GM19463 (cell line): ENCODE measurements at regions not wholly inside any gene's neighbourhood (a gene's known extent, or its start where the extent isn't known, plus 50 kb on each side); places are given as distances from the start of the nearest gene placed in this dataset.
"Not testable (repeated sequence)": the region's sequence is repeated elsewhere in the genome, so short reads cannot be mapped to it uniquely, and the experiment has no call there.

Experiments
- ATAC-seq: cut with Tn5 transposase; IDR thresholded peaks from one replicate; pipeline ENCODE4 v1.9.1; 2021; ENCODE audit warnings: mild to moderate bottlenecking, moderate library complexity; ENCODE audit not compliant: unreplicated experiment

DNA sequence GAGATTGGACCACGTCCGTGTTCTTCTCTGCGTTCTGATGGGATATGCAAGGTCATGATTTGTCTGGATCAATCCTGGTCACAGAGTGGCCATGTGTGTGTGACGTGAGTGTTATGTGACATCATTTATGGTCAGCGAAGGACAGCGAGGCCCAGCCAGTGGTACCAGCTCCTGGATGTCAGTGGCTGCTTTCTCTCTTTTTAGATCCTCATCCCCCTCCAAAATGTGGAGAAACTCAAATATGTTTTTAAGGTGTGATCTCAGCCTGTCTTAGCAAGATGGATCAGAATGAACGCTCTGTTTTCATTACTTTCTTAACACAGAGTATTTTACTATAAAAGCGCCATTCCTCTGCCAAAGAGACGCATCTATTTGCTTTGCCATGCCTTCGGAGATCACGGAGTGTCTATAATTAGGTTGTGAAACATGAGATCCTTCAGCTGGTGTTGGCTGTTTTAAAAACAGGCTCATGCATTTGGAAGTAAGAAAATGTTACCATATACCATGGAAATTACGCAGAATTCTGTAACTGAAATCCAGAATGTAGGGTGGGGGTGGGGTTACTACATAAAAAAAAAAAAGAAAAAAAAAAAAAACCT, 245.5 kb upstream of the TCERG1L start:
- no peak for ATAC-seq

- ATAC-seq, result not testable (repeated sequence)
These were observed 246.4 kb upstream of the TCERG1L start for GRCh38 chr10:131557956-131558355.

GRCh38 chr10:131559450-131559911, 248.0 kb upstream of the TCERG1L start:
- ATAC-seq, result no peak

DNA sequence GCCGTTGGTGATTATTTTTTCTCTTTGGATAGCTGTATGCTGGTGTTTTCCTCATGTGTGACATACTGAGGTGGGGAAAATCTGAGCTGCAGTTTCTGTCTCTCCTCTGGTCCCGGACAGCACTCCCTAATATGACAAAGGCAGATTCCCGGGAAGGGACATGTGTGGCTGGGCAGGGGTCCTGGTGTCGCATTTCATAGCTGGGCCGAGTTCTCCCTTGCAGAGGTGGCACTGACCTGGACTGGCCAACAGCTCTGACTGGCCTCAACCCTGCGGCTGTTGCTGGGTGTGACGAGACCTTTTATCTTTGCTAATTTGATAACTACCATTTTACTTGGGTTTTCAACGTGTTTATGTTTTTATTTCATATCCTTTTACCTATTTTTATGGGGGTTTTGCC, 248.6 kb upstream of the TCERG1L start:
- no peak for ATAC-seq

- no peak for ATAC-seq
These were observed 249.3 kb upstream of the TCERG1L start for GRCh38 chr10:131560706-131561355.

GRCh38 chr10:131561897-131562296, 250.4 kb upstream of the TCERG1L start:
- no peak for ATAC-seq

DNA sequence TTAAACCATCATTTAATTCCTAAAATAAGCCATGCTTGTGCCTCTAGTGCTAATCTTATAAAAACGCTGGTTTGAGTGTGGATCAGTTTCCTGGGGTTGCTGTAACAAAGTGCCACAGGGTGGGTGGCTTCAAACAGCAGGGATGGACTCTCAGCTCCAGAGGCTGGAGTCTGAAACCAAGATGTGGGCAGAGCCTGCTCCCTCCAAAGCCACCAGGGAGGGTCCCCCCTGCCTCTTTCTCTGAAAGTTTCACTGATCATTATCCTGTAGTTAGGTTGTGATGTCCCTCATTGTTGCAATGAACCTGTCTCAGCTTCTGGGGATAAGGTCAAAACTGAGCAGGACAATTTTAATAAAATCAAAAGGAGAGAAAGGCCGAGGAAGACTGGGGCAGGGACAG, 251.9 kb upstream of the TCERG1L start:
- ATAC-seq, result no peak

GRCh38 chr10:131567279-131568162, 256.0 kb upstream of the TCERG1L start:
- no peak for ATAC-seq

DNA sequence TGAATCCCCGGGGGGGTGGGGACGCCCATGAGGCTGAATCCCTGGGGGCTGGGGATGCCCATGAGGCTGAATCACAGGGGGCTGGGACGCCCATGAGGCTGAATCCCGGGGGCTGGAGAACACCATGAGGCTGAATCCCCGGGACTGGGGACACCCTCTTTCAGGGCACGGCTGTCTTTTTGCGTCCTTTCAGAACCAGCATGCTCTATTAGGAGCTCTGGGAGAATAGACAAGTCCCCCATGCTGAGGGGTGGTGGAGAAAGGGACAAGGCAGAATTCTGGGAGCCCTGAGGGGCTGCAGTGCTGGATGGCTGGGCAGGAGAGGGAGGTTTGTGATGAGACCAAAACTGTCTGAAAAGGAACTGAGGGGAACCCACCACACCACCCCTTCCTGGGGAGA, 257.3 kb upstream of the TCERG1L start:
- no peak for ATAC-seq

GRCh38 chr10:131569851-131570715, 258.6 kb upstream of the TCERG1L start:
- ATAC-seq, result no peak

GRCh38 chr10:131570716-131571307, 259.3 kb upstream of the TCERG1L start:
- no peak for ATAC-seq

- no peak for ATAC-seq
These were observed 259.8 kb upstream of the TCERG1L start for GRCh38 chr10:131571346-131571745.

DNA sequence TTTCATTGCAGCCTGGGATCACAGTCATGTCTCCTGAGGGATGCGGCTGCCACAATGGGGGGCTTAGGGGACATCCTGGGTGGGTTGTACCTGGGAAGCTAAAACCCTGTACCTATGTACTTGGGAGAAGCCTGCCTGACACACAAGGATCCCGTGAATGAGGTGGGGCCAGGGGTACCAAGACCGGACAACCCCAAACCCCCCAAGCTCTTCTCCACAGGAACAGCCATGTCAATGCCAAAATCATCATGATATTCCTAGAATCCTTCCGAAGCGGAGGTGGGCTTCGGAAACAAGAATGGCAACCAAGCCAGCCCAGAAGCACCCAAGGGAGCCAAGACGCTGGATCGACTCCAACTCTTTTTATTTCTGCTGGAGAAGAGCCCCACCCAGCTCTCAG, 260.3 kb upstream of the TCERG1L start:
- ATAC-seq, result no peak

DNA sequence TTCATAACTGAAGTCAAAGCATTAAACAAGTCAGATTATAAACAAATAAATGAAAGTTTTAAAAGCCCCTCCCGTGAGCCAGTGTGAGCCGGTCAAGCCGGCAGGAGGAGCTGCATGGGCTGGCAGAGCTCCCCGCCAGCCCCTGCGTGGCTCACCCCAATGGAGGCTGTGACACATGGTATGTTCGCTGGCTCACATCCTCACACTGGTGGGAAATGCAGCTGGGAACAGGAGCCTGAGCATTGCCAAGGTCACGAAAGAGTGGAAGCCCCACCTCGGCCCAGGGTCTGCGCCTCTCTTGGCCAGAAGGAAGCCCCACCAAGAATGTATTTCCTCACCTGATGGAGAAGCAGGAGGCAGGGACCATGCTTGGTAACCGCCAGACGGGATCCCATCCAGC, 261.7 kb upstream of the TCERG1L start:
- ATAC-seq, result no peak

GRCh38 chr10:131573707-131574106, 262.2 kb upstream of the TCERG1L start:
- no peak for ATAC-seq

DNA sequence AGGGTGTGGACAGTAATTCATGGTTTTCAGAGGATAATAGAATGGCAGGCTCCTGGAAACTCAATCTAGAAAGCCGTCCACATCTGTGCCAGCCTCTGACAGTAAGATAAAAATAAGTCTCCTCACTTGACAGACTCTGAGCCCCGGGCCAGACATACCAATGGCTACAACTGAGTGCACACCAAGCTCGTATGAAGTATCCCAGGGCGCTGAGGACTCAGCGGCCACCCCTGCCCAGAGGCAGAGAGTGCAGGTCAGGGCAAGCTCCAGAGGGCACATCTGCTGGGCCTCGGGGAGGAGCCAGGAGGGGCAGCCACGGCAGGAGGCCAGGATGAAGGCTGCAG, 262.8 kb upstream of the TCERG1L start:
- no peak for ATAC-seq

GRCh38 chr10:131574707-131575430, 263.3 kb upstream of the TCERG1L start:
- no peak for ATAC-seq

DNA sequence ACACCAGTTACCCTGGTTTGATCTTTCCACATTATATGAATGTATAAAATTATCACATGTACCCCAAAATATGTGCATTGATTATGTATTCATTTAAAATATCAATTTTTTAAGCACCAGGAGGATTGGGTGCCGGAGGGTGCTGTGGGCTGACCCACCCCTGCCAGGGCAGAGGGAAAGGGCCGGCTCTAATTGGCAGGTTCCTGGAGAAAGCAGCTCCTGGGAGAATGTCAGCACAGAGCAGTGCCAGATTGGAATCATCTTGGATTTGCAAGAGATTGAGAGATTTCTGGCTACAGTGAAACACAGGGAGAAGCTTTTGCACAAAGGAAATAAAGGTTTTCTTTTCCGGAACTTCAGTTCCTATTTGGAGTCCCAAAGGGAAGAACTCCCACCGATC, 264.4 kb upstream of the TCERG1L start:
- ATAC-seq, result no peak

- no peak for ATAC-seq
These were observed 265.0 kb upstream of the TCERG1L start for GRCh38 chr10:131576341-131577177.
